ENCODE measurements at regions not wholly inside any gene's neighbourhood (a gene's known extent, or its start where the extent isn't known, plus 50 kb on each side); places are given as distances from the start of the nearest gene placed in this dataset.
A peak's percentile ranks its signal among the peaks of the same experiment; 100 is the strongest.
"Not testable (repeated sequence)": the region's sequence is repeated elsewhere in the genome, so short reads cannot be mapped to it uniquely, and the experiment has no call there.

DNA sequence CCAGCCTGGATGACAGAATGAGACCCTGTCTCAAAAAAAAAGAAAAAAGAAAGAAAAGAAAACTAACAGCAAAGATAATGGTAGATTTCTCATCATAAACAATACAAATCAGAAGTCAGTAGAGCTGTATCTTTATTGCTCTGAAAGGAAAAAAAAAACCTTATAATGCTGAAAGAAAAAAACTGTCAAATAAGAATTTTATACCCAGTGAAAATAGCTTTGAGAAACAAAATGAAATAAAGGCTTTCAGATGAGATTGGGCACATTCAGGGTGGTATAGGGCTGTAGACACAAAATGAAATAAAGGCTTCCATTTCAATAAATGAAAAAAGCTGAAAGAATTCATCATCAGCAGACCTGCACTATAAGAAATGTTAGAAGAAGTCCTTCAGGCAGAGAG lies 105.0 kb upstream of the FOXN3 start:
- intact Hi-C loops (cut with DNase I) = no loop called here
- DNase-seq = no peak

DNA sequence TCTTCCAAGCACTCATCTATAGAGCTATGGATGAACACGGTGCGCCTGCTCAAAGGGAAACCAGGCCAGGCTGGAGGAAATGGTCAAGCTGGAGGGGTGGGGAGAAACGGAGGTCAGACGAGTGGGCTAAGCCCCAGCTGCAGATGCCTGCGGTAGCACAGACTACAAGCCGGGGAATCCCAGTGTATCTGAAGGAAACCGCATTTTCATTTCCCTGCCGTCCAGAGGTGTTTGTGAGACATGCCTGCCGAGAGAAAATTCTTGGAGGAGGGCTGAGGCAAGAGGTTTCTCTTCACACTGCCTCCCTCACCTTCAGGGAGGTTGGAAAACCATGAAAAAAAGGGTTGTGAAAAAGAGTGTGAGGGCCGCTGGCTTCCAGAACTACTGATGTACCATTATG lies 102.0 kb upstream of the FOXN3 start:
- intact Hi-C loops (cut with DNase I) = no loop called here
- no peak for DNase-seq

DNA sequence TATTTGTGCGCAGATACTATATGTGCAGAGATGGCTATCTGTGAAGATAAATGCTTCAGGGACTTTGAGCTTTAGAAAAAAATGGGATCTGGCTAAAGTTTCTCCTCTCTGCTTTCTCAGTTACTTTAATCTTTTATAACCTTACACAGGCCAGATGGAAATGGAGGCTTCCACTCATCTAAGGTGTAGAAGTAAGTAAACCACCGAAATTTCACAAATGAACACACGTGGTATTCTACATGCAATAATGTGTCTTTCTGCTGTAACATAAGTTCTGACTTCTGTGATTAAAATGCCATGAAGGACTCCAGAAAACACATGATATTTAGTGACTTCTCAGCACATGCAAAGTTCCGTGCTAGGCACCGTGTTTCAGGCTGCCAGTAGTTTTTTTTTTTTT lies 99.1 kb upstream of the FOXN3 start:
- intact Hi-C loops (cut with DNase I) = no loop called here

DNA sequence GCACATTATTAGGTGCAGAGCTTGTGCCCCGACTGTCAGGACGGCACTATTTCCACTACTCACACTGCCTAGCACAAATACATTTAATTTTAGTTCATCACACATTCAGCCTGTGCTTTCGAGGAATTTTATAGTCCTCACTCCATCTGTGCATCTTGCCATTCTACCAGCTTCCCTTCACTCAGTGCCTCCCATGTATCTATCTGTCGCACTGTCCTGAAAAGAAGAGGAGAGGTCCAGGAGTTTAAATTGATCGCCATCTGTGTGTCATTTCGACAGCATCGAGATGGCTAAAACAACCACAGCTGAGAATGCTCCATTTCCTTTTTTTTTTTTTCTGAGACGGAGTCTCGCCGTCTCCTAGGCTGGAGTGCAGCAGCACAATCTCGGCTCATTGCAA lies 97.6 kb upstream of the FOXN3 start:
- DNase-seq = no peak
- intact Hi-C loops (cut with DNase I) = no loop called here

More for the DNA sequence above, 99.1 kb upstream of the FOXN3 start:
- DNase-seq = no peak

DNA sequence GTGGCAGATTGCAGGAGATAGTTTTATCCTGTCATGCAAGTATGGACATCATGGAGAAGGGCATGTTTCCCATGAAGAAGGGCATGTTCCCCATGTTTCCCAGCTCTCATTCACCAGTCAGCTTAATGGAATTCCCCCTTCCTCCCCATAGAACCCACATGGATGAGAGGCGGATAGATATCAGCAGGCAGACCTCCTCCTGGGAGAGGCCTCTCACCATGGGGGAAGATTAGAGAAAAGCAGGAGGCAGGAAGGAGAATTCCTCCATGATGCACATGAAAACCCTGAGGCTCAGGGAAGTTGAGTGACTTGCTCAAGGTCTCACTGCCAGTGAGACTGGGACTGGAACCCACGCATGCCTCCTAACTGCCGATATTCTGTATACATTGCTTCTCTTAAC lies 92.9 kb upstream of the FOXN3 start:
- intact Hi-C loops (cut with DNase I) = no loop called here

DNA sequence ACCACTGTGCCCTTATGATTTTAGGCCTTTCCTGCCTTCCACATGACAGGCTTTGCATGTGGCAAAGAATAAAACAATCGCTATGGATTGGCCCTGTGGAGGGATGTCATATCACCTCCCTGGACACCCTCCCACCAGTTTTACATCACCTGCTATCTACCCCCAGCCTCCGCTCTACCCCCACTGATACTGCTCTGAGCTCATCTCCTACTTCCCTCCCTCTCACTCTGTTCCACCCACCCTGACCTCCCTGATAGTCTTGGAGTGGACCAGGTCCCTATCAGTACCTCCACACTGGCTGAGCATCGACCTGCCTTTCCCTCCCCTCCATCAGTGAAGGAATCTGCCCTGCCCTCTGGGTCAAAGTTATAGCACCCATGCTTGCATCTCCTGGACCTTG lies 91.8 kb upstream of the FOXN3 start:
- intact Hi-C loops (cut with DNase I) = no loop called here

More for the DNA sequence above, 92.9 kb upstream of the FOXN3 start:
- peak in 1 of 42 donors; percentile 22 for DNase-seq

DNA sequence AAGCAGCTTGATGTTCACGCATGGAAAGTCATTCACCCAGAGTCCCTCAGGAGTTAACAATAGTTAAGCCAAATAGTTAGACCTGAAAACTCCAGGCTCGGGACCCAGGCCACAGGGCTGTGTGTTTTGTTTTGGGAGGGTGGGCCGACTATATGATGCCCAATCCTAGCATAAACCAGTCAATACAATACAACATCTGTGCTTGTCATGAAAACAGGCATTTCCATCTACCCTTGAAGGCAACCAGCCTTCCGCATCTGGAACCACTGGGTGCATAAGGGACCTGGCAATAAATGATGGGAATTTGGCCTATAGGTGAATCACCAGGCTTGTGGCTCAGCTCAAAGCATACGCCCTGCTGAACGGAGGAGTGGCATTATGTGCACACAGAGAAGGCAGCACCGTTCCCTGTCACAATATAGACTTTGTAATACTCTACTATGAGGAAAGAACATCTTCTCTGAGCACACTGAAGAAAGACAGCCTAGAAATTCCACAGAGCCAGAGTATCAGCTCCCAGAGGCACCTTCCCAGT lies 91.0 kb upstream of the FOXN3 start:
- intact Hi-C loops (cut with DNase I) = no loop called here
- peak in 1 of 42 donors; percentile 26 for DNase-seq

More for the DNA sequence above, 91.8 kb upstream of the FOXN3 start:
- peak in 1 of 42 donors; percentile 5 for DNase-seq

DNA sequence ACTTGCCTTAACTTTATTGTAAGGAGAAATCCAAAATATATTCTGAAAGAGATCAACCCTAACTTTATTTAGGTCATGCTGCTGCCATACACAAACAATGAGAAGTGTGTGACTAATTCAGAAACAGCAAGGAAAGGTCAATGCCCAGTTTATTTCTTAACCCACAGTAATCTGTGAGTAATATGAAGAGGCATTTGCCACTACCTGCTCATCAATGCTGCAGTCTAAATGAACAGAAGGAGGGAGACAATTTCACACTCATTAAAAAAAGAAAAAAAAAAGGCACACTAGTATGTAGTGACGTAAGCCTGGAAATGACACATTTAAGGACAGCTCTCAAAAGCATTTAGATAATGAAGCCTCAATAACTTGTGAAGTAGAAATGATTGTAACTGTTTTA lies 90.5 kb upstream of the FOXN3 start:
- no peak for DNase-seq
- intact Hi-C loops (cut with DNase I) = no loop called here

DNA sequence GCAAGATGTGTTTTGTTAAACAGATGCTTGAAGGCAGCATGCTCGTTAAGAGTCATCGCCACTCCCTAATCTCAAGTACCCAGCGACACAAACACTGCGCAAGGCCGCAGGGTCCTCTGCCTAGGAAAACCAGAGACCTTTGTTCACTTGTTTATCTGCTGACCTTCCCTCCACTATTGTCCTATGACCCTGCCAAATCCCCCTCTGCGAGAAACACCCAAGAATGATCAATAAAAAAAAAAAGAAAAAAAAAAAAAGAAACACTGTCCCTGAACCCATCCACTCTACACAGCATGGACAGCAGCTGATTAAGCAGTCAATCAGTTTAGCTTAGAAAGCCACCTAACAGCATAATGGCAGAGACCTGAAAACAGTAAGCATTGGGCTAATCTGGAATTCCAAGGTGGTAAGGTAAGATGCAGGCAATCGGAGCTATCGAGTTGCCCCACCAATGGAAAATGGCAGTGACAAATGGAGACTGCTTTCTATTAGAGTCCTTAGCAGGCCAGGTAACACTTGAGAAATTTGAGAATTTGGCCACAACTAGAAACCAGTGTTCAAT lies 89.9 kb upstream of the FOXN3 start:
- peak in 1 of 42 donors; percentile 7 for DNase-seq

DNA sequence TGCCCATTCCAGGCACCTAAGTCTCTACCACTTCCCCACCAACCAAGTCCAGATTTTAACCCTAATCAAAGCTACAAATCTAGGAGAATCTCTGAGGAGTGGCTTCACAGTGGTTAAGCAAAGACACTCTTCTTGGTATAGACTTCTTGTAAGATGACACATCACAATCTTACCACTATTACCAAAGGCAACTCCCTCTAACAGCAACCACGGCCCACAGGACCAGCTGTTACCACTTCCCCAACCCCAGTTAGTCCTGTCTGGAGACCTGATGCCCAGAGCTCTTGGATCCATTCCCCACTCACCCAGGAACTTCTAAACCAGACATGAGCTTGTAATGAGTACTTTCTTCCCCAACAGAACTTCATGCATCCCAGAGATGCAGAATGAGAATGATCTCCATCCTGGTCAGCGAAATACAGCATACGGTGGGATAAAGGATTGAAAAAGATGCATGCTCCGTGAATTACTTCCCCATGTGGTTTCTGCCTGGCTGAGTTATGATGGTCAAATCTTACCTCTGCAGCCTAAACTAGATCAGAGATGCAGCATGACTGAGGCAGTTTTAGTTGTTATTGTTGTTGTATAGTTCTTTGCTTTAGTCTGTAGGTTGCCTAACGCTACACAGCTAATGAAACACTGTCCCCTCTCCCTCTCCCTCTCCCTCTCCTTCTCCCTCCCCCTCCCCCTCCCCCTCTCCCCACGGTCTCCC lies 87.7 kb upstream of the FOXN3 start:
- DNase-seq = peak in 1 of 42 donors; percentile 25
- intact Hi-C loops (cut with DNase I) = no loop called here

More for the DNA sequence above, 89.9 kb upstream of the FOXN3 start:
- intact Hi-C loops (cut with DNase I) = not testable (repeated sequence)

DNA sequence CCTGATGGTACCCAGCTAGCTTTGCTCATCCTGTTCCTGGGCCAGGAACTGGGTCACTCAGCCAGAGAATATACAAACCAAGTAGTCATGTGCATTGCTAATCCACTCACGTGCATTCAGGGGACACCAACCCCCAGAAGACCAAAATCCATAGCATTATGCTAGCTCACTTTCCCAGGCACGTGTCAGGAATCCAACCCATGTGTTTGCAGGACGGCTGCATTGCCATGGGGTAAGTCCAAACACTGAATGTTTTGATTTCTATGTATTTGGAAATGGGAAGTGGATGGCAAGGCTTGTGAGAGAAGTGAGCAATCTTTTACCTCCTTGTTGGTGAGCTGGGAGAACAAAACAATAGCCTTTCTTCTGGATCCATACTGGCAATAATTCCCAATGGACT lies 87.1 kb upstream of the FOXN3 start:
- intact Hi-C loops (cut with DNase I) = no loop called here
- DNase-seq = no peak

DNA sequence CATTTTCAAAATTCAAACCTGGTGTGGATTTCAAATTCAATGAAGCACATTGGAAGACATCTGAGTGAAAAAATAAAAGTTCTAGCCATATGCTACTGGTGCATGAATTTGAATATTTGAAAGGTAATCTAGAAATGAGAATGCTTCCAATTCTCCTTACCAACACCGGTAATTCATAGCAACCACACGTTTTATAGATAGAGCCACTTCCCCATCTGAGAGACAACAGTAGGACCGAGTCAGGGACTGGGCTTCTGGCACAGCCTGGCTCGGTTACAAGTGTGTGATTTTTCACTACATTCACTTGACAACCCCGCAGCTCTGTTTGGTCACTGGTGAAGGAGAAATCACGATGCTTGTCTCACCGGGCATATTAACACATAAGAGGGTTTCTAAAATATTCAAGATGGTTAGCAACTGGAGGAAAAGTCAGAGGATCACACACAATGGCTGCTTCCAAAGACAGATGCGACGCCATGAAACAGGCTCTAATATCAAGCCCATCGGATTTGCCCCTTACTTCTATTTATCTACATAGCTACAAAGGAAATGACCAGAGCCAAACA lies 86.5 kb upstream of the FOXN3 start:
- intact Hi-C loops (cut with DNase I) = no loop called here
- peak in 1 of 42 donors; percentile 35 for DNase-seq

DNA sequence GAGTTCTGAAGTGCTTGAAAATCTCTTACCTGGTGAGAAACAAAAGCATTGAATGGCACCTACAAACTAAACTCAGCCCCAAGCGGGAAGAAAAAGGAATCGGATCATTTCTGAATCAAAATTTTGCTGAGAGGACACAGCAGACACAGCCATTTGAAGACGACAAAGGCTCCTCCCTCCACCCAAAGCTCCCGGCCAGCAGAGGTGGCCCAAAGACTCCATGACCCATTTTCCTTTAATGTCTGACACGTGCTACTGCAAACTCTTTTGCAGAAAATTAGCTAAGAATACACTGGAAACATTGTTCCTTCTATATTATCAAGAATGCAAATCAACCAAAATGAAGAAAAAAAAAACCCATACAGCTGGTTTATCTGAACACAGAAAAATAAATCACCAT lies 85.9 kb upstream of the FOXN3 start:
- intact Hi-C loops (cut with DNase I) = no loop called here
- DNase-seq = no peak

DNA sequence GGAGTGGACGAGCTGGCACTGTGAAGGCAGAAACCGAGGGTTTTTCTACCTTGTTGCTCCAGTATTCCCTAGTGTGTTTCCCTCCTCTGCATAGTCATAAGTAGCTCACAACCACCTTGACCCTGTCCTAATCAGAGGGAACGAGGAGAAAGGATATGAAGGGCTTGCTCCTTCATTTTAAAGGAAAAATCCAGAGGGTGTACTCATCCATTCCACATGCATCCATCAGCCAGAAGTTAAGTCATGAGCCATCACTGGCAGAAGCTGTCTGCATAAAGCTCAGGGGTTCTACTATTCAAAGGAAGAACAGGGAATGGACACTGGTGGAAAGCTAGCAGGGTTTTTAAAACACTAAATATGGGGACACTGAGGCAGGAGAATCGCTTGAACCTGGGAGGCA lies 84.3 kb upstream of the FOXN3 start:
- intact Hi-C loops (cut with DNase I) = no loop called here
- DNase-seq = peak in 1 of 42 donors; percentile 5

DNA sequence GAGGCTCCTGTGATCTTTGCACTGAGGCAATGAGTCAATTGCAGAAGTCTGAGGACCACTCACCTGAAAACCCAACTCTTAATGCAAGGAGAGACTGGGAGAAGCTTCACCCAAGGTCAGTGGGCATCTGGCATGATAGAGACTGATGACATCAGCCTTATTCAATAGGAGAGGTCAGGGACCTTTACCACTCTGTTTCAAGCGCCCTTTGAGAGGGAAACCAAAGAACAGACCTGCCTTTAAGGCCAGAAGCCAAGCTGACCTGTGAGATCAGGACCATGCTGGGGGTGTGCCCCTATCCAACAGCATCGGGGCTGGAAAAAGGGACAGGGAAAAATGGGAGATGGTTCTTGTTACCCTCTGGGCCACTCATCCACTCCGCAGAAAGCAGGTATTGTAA lies 83.3 kb upstream of the FOXN3 start:
- intact Hi-C loops (cut with DNase I) = no loop called here
- no peak for DNase-seq

DNA sequence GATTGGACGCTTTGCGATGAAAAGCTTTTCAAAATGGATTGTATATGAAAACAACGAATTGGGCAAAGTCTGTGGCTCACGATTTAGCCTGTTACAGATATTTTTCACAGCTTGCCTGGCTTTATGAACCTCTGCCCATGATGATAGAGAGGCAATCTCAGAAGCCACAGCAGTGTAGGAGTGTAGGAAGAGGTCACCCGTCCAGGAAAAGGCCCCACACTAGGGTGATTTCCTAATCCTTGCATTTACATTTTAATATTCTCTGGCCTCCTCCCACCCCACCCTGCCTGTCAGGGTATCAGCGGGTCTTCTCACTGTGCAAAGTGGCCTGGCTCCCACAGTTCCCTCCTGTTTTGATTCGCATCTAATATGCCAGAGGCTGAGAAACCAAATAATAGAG lies 81.8 kb upstream of the FOXN3 start:
- DNase-seq = no peak

DNA sequence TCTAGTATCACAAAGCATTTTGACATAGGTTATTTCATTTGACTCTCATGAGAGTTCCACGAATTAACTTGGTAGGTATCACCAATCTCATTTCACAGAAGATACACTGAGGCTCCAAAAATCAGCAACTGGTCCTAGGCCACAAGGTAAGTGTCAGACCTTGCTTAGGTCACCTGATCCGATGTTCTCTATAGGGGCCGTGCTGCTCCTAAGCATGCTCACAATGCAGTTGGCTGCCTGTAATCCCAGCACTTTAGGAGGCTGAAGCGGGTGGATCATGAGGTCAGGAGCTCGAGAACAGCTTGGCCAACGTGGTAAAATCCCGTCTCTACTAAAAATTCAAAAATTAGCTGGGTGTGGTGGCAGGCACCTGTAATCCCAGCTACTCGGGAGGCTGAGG lies 78.7 kb upstream of the FOXN3 start:
- intact Hi-C loops (cut with DNase I) = no loop called here
- DNase-seq = no peak

More for the DNA sequence above, 81.8 kb upstream of the FOXN3 start:
- intact Hi-C loops (cut with DNase I) = no loop called here

DNA sequence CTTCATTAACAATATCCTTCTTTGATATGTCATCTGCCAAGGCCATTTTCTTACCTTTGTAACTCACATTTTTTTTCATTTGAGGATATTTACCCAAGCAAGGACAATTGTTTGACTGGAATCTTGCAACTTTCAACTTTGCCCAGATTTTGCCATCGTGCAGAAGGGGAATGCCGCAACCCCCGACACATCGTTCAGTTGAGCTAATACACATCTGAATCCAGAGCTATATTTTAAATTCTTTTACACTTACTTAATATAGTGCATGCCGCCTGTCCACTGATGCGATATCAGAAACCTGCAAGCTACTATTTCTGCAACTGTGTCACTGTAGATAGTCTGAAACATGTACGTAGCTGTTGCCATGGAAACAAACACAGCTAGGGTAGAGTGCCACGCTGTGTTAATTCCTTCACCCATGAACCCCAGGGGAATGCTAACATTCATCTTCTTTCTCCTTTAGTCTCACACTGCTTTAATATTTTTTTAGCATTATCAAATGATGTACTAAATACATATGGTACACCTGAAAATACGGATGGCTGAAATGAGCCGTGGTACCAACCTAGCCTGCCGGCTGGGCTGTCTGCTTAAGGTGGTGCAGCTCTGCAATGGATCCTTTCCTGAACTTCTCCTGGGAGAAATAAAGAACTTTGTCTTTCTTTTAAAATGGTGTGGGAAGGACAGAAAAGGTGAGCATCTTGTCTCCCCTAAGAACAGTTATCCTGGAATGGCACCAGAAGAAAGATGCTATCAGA lies 77.0 kb upstream of the FOXN3 start:
- intact Hi-C loops (cut with DNase I) = loop anchor here (5.0 kb wide), 1 partner anchor 123 kb away; no protein-coding TSS in a partner anchor
- peak in 15 of 42 donors; percentile 8 to 74 (median 43) for DNase-seq

DNA sequence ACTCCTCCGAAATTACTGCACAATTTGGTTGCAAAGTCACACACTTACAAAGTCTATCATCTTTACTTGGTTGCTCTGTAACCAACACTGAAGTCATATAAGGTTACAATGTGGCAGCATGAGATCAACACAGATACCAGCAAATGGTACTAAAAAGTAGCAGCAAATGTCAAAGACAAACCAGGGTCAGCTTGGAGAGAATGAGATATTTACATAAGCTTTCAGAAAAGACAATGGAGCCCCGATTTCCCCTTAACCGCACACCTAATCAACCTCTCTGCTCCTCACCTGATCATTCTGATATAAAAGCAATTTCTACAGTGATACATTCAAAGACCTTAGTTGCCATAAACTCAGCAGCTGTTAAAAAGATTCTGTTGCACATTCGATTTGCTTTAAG lies 76.4 kb upstream of the FOXN3 start:
- intact Hi-C loops (cut with DNase I) = loop anchor here (5.0 kb wide), 1 partner anchor 124 kb away; no protein-coding TSS in a partner anchor
- DNase-seq = no peak
